GM11168 (cell line): ENCODE measurements at regions not wholly inside any gene's neighbourhood (a gene's known extent, or its start where the extent isn't known, plus 50 kb on each side); places are given as distances from the start of the nearest gene placed in this dataset.

Experiments used
- in situ Hi-C: fragments of 300-500 bp; cut with MboI; formaldehyde crosslinking; loops from one replicate; pipeline ENCODE4 v1.12.0; 2022; ENCODE audit warnings: low sequenced_read_pairs; ENCODE audit not compliant: unreplicated experiment

- in situ Hi-C loops = no loop called here
Measured at GRCh38 chr14:36465178-36465577, 54.9 kb downstream of the NKX2-1 start.

- in situ Hi-C loops = no loop called here
Measured at GRCh38 chr14:36462890-36463289, 57.1 kb downstream of the NKX2-1 start.

DNA sequence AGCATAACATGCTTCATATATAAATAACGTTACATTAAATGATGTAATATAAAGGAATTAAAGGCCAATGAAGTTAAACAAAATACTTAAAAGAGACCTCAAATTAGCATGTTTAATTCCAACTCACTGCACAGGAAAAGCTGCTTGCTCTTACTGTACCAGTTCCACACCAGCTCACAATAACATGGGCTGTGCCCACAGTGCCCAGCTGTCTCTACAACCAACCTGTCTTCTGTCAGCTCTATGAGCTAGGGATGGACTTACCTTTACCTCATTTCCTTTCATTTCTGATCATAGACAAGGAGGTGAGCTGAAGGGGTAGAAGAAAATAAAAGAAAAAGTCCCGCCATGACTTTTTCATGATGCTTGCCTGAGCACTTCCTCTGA, 64.8 kb downstream of the NKX2-1 start:
- in situ Hi-C loops = no loop called here

GRCh38 chr14:36454599-36455240, 65.3 kb downstream of the NKX2-1 start:
- in situ Hi-C loops = no loop called here

DNA sequence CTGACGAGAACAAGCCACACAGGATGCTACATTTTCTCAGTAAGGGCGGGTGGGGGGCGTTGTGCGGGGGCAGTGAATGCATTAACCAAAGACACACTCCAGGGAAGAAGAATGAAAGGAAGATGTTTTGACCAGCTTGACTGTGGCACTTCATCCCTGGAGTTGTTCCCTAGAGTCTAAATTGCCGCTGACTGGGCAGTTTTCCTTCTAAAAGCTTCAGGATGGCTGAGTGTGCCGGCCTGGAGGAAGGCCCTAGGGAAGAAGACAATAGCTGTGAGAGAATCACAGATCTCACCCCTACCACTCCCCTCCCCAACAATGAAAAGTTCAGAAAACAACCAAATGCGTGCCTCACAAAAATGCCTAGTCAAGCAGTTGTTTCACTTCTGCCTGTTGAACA, 67.2 kb downstream of the NKX2-1 start:
- in situ Hi-C loops = no loop called here

DNA sequence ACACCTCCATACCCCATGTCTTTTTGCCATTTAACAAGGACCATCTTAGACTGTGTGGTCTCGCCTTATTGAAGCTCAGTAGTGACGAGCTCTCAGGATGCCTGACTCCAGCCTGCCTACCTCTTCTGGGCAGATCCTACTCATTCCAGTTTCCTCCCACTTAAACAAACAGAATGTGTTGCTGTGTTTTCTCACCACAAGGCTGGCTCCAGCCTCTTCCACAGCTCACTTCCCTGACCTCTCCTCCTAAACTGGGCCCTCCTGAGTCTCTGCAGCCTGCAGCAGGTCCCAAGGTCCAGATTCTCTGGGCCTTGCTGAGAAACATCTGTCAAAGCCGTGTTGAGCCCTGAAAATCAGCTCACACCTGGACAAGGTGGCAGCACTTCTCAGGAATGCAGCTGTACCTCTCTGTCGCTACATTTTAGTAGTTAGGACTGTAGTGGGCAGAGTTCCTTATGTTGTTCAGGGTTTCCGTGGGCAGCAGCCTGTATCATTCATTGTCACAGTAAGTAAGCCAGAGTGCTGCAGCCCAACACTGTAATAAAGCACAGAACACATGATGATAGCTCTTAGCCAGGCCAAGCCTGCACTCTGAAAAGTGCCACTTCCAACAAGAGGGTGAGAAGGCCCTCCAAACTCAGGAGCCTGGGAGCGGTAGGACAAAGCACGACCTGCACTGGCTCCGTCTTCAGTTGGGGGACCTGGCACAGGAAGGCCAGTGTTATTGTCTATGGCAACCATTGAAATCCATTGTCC, 68.5 kb downstream of the NKX2-1 start:
- in situ Hi-C loops = no loop called here

DNA sequence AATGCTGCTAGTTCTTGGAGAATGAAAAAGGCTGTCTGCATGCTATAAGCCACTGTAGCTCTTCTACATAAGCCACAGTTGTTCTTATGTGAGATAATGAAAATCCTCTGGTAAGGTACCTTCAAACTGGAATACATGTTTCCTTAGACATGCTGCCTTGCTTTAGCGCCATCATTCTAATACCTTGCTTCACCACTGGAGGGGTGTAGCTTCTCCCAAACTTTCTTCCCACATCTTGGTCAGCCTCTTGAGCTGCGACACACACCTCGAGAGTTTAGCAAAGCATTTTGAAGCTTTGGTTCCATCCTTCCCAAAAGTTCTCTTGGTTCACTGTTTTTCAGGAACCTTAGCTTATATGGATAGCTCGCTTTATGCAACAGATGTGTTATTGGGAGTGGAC, 69.5 kb downstream of the NKX2-1 start:
- in situ Hi-C loops = no loop called here

DNA sequence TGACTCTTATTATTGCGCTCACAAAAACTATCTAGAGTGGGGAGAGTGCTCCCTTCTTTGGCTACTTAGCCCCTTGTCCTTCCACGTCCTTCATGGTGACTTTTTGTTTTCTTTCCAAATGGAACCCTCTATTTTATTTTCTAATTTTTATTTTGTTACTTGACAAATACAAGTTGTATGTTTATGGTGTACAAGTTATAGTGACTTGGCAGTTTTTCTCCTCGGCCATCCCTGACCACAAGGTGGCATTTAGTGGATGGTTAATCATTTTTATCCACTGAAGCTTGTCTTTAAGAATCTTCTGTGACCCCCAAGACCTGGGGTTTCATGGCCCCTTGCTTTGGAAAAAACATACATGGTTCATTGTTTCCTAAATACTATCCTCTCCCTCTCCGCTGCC, 70.1 kb downstream of the NKX2-1 start:
- in situ Hi-C loops = no loop called here

- in situ Hi-C loops = no loop called here
Measured at GRCh38 chr14:36443374-36443773, 76.7 kb downstream of the NKX2-1 start.

- in situ Hi-C loops = no loop called here
Measured at GRCh38 chr14:36442824-36443241, 77.2 kb downstream of the NKX2-1 start.

DNA sequence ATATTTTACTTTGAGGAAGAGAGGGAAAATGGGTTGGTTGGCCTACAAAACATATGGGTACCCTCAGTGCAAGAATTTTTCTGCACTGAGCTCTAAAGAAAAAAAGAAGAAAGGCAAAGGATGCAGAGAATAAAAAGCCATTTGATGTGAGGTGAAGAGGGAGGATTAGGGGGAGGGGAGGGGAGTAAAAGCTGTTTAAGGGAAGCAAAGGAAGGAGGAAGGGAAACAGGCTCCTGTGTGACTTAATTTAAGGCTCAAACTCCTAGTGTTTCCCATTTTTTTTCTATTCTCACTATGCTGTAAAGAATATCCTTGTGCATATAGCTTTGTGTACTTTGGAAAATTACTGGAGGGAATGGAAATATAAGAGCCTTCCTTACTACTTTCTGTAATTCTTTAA, 78.7 kb downstream of the NKX2-1 start:
- in situ Hi-C loops = no loop called here

DNA sequence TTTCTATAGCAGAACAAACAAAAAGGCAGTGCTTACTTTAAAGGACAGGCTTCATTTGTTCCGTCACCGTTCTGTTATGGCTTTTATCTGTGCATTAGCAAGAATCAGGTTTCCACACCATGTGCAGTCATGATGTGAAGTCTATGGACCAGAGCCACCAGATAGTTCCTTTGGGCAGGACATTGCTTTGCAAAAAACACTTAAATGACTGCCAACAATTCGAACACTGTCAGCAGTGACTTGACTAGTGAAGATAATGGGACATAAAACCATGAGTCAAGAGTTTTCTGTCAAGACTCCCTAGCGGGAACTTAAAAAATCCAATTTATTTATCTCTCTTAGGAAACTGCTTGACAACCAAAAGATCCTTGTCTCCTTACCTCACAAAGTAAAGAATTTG, 80.3 kb downstream of the NKX2-1 start:
- in situ Hi-C loops = no loop called here

- in situ Hi-C loops = no loop called here
Measured at GRCh38 chr14:36438883-36439282, 81.1 kb downstream of the NKX2-1 start.

DNA sequence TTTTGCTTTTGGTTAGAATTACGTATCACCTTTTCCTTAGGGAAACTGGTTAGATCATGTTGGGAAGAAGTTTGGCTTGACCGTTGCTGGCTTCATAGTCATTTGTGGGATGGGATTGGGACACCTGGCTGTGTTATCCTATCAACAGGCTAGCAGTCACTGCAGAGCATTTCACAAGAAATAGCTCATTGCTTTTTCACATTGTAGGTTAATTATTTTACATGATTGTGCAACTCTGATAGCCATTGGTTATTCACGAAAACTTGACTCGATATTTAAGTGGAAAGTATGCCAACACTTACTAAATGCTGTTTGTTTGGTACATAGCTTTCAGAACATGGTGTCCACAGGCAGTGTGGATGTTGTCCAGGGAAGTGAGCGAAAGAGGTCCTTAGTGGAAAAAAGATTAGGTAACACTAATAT, 89.4 kb downstream of the NKX2-1 start:
- in situ Hi-C loops = no loop called here

GRCh38 chr14:36430169-36430568, 89.9 kb downstream of the NKX2-1 start:
- in situ Hi-C loops = no loop called here

GRCh38 chr14:36429692-36430091, 90.3 kb downstream of the NKX2-1 start:
- in situ Hi-C loops = no loop called here

- in situ Hi-C loops = no loop called here
Measured at GRCh38 chr14:36428350-36428749, 91.7 kb downstream of the NKX2-1 start.

DNA sequence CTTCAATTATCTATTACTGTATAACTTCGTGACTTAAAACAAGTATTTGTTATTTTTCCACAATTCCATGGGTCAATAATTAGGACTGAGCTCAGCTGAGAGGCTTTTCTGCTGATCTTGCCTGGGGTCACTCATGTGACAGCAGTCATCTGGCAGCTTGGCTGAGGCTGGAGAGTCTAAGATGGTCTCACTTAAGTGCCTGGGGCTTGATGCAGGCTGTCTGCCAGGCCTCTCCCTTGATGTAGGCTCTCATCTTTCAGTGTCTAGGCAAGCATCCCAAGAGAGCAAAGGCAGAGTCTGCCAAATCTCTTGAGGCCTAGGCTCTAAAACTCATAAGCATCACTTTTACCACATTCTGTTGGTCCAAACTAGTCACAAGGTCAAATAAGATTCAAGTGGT, 93.2 kb downstream of the NKX2-1 start:
- in situ Hi-C loops = no loop called here

DNA sequence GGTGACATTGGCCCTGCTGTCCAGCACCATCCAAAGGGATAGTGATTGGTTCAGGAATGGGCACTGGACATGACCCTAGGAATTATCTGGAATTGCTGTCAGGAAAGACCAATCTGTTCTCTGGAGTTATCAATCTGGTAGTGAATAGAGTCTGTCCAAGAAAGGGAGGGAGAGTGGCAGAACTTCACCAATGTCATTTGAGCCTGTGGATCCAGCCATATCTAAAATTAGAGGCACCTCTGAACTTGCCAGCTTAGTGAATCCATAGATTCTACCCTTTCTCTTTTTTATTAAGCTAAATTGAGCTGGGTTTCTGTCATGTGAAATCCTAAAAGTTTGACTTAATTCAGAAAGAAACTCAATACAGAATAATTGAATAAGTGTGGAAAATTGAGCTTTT, 93.9 kb downstream of the NKX2-1 start:
- in situ Hi-C loops = no loop called here

GRCh38 chr14:36424478-36425102, 95.4 kb downstream of the NKX2-1 start:
- in situ Hi-C loops = no loop called here

DNA sequence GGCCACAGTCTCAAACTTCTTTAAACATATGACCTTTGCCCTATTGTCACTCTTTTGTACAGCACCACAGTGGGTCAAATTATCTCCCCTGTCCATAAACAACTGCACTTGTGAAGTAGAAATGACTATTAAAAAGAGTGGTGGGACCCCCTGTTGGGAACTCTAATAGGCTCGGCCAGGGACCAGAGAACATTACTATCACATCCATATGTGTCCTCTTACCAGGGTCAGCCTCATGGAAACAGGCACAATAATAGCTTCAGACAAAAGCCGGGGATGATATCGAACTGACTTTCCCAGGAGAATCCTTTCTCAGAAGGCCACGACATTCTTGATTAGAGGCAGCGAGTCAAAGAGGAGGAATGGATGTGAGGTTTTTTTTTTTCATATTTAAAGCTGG, 96.6 kb downstream of the NKX2-1 start:
- in situ Hi-C loops = no loop called here
